ENCODE measurements at regions not wholly inside any gene's neighbourhood (a gene's known extent, or its start where the extent isn't known, plus 50 kb on each side); places are given as distances from the start of the nearest gene placed in this dataset.

DNA sequence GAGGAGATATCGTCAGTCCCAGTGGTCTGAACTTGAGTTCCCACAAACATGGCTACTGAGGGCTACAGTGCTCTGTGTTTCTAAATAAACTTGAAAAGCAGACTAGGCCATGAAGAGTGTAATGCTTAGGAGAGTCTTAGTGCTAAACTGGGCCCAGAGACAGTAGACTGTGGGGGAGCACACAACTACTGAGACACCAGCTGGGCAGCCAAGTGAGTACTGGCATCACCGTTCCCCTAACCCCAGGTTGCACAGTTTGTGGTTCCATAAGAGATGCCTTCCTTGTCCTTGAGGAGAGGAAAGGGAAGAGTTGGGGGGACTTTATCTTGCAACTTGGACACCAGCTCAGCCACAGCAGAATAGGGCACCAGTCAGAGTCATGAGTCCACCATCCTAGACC is 172.1 kb upstream of the DMRTA1 start:
- Histone ChIP-seq H3K27ac (no peak overlapping the region), H3K4me1 (ENCODE audit: low read depth, poor library complexity, severe bottlenecking) (peaks cover 4% of the 10 kb centered on the region), H3K4me3 (IDR thresholded peaks at IDR 0.05; ENCODE audit: insufficient read depth, low read depth, low read length) (no peak overlapping the region), H3K27me3 (ENCODE audit: insufficient read depth, low read depth) (no peaks in the 10 kb centered on the region), H3K4me2 (no peak overlapping the region), H3K9ac (no peak overlapping the region), H3K79me2 (ENCODE audit: insufficient read depth, low read depth) (no peaks in the 10 kb centered on the region), H3K36me3 (ENCODE audit: insufficient read depth) (no peaks in the 10 kb centered on the region), H4K20me1 (ENCODE audit: insufficient read depth) (no peaks in the 10 kb centered on the region), H2AFZ (ENCODE audit: low read depth) (no peak overlapping the region)
- TF ChIP-seq CTCF (conservative IDR thresholded peaks at IDR 0.05; ENCODE audit: low read depth, low read length) = no peak

- Histone ChIP-seq H3K36me3 (ENCODE audit: insufficient read depth) (no peaks in the 10 kb centered on the region), H3K27me3 (ENCODE audit: insufficient read depth, low read depth) (no peaks in the 10 kb centered on the region), H3K4me2 (no peak overlapping the region), H3K9ac (no peak overlapping the region), H2AFZ (ENCODE audit: low read depth) (no peak overlapping the region), H3K4me1 (ENCODE audit: low read depth, poor library complexity, severe bottlenecking) (peaks cover 8% of the 10 kb centered on the region), H3K4me3 (IDR thresholded peaks at IDR 0.05; ENCODE audit: insufficient read depth, low read depth, low read length) (no peak overlapping the region), H3K79me2 (ENCODE audit: insufficient read depth, low read depth) (no peaks in the 10 kb centered on the region), H3K27ac (no peak overlapping the region), H4K20me1 (ENCODE audit: insufficient read depth) (no peaks in the 10 kb centered on the region)
- TF ChIP-seq CTCF (conservative IDR thresholded peaks at IDR 0.05; ENCODE audit: low read depth, low read length) = no peak
Observed at GRCh38 chr9:22278426-22278825, 168.2 kb upstream of the DMRTA1 start.

DNA sequence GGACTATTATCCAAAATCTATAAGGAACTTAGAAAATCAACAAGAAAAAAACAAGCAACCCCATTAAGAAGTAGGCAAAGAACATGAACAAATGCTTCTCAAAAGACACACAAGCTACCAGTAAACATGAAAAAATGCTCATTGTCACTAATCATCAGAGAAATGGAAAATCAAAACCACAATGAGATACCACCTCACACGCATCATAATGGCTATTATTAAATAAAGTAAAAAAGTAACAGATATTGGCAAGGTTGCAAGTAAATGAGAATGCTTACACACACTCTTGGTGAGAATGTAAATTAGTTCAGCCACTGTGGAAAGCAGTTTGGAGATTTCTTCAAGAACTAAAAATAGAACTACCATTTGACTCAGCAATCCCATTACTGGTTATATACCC is 167.0 kb upstream of the DMRTA1 start:
- Histone ChIP-seq H4K20me1 (ENCODE audit: insufficient read depth) (no peaks in the 10 kb centered on the region), H3K79me2 (ENCODE audit: insufficient read depth, low read depth) (no peaks in the 10 kb centered on the region), H3K27me3 (ENCODE audit: insufficient read depth, low read depth) (no peaks in the 10 kb centered on the region), H3K9ac (no peak overlapping the region), H3K4me1 (ENCODE audit: low read depth, poor library complexity, severe bottlenecking) (peaks cover 8% of the 10 kb centered on the region), H2AFZ (ENCODE audit: low read depth) (no peak overlapping the region), H3K36me3 (ENCODE audit: insufficient read depth) (no peaks in the 10 kb centered on the region), H3K27ac (no peak overlapping the region), H3K4me2 (no peak overlapping the region; the same call in 1 of the 2 replicates), H3K4me3 (IDR thresholded peaks at IDR 0.05; ENCODE audit: insufficient read depth, low read depth, low read length) (no peak overlapping the region)
- TF ChIP-seq CTCF (conservative IDR thresholded peaks at IDR 0.05; ENCODE audit: low read depth, low read length) = no peak

- Histone ChIP-seq H4K20me1 (ENCODE audit: insufficient read depth) (no peaks in the 10 kb centered on the region), H3K27me3 (ENCODE audit: insufficient read depth, low read depth) (no peaks in the 10 kb centered on the region), H3K9ac (no peak overlapping the region), H3K27ac (no peak overlapping the region), H3K4me2 (no peak overlapping the region), H3K4me3 (IDR thresholded peaks at IDR 0.05; ENCODE audit: insufficient read depth, low read depth, low read length) (no peak overlapping the region), H3K4me1 (ENCODE audit: low read depth, poor library complexity, severe bottlenecking) (no peaks in the 10 kb centered on the region), H3K79me2 (ENCODE audit: insufficient read depth, low read depth) (no peaks in the 10 kb centered on the region), H3K36me3 (ENCODE audit: insufficient read depth) (no peaks in the 10 kb centered on the region), H2AFZ (ENCODE audit: low read depth) (no peak overlapping the region)
- TF ChIP-seq CTCF (conservative IDR thresholded peaks at IDR 0.05; ENCODE audit: low read depth, low read length) = no peak
Observed at GRCh38 chr9:22285066-22285465, 161.6 kb upstream of the DMRTA1 start.

GRCh38 chr9:22286661-22287060 is 160.0 kb upstream of the DMRTA1 start:
- Histone ChIP-seq H3K4me3 (IDR thresholded peaks at IDR 0.05; ENCODE audit: insufficient read depth, low read depth, low read length) (no peak overlapping the region), H3K27ac (no peak overlapping the region), H3K36me3 (ENCODE audit: insufficient read depth) (no peaks in the 10 kb centered on the region), H3K79me2 (ENCODE audit: insufficient read depth, low read depth) (no peaks in the 10 kb centered on the region), H3K9ac (no peak overlapping the region), H2AFZ (ENCODE audit: low read depth) (no peak overlapping the region), H4K20me1 (ENCODE audit: insufficient read depth) (no peaks in the 10 kb centered on the region), H3K27me3 (ENCODE audit: insufficient read depth, low read depth) (no peaks in the 10 kb centered on the region), H3K4me1 (ENCODE audit: low read depth, poor library complexity, severe bottlenecking) (no peaks in the 10 kb centered on the region), H3K4me2 (no peak overlapping the region)
- no peak for TF ChIP-seq CTCF (conservative IDR thresholded peaks at IDR 0.05; ENCODE audit: low read depth, low read length)
